HG02623 (cell line): ENCODE measurements at regions not wholly inside any gene's neighbourhood (a gene's known extent, or its start where the extent isn't known, plus 50 kb on each side); places are given as distances from the start of the nearest gene placed in this dataset.

ENCODE experiments used
- ATAC-seq: cut with Tn5 transposase; IDR thresholded peaks from one replicate; pipeline ENCODE4 v1.9.1; 2021; ENCODE audit warnings: moderate library complexity; ENCODE audit not compliant: unreplicated experiment

- ATAC-seq: no peak
These were observed 290.9 kb downstream of the KCNRG start for GRCh38 chr13:50306156-50306555.

- ATAC-seq: no peak
These were observed 294.1 kb downstream of the KCNRG start for GRCh38 chr13:50309318-50309717.

GRCh38 chr13:50309882-50310594 is 294.8 kb downstream of the KCNRG start:
- no peak for ATAC-seq

GRCh38 chr13:50310734-50311133 is 295.5 kb downstream of the KCNRG start:
- no peak for ATAC-seq

GRCh38 chr13:50318887-50319286 is 303.6 kb downstream of the KCNRG start:
- ATAC-seq: no peak

- ATAC-seq: no peak
These were observed 304.5 kb downstream of the KCNRG start for GRCh38 chr13:50319635-50320255.

GRCh38 chr13:50320271-50320862 is 305.1 kb downstream of the KCNRG start:
- ATAC-seq: no peak

GRCh38 chr13:50322006-50322405 is 306.8 kb downstream of the KCNRG start:
- ATAC-seq: no peak

GRCh38 chr13:50323440-50324065 is 308.3 kb downstream of the KCNRG start:
- no peak for ATAC-seq

GRCh38 chr13:50326271-50326670 is 311.0 kb downstream of the KCNRG start:
- ATAC-seq: no peak

- no peak for ATAC-seq
These were observed 311.6 kb downstream of the KCNRG start for GRCh38 chr13:50326811-50327210.

- ATAC-seq: no peak
These were observed 319.0 kb downstream of the KCNRG start for GRCh38 chr13:50334115-50334778.

GRCh38 chr13:50334944-50335343 is 319.7 kb downstream of the KCNRG start:
- ATAC-seq: no peak

- ATAC-seq: no peak
These were observed 324.0 kb downstream of the KCNRG start for GRCh38 chr13:50339271-50339670.

GRCh38 chr13:50340146-50340545 is 324.9 kb downstream of the KCNRG start:
- ATAC-seq: no peak

GRCh38 chr13:50340551-50341287 is 325.5 kb downstream of the KCNRG start:
- ATAC-seq: no peak

- no peak for ATAC-seq
These were observed 326.3 kb downstream of the KCNRG start for GRCh38 chr13:50341526-50341925.

GRCh38 chr13:50344717-50345116 is 329.5 kb downstream of the KCNRG start:
- ATAC-seq: no peak

- ATAC-seq: no peak
These were observed 330.6 kb downstream of the KCNRG start for GRCh38 chr13:50345804-50346203.

- no peak for ATAC-seq
These were observed 333.1 kb downstream of the KCNRG start for GRCh38 chr13:50348371-50348770.
